ENCODE measurements at regions not wholly inside any gene's neighbourhood (a gene's known extent, or its start where the extent isn't known, plus 50 kb on each side); places are given as distances from the start of the nearest gene placed in this dataset.
"Not testable (repeated sequence)": the region's sequence is repeated elsewhere in the genome, so short reads cannot be mapped to it uniquely, and the experiment has no call there.

GRCh38 chr21:5117666-5118295 is 5403.6 kb upstream of the TPTE start:
- not testable (repeated sequence) for H3K27me3 Mint-ChIP-seq (ENCODE audit: low read depth); H3K36me3 Mint-ChIP-seq; H3K4me1 Mint-ChIP-seq; H3K4me3 Mint-ChIP-seq; H3K27ac Mint-ChIP-seq; DNase-seq (ENCODE audit: low spot score in 2 of 2, unreplicated experiment in 2 of 2); H3K9me3 Mint-ChIP-seq

DNA sequence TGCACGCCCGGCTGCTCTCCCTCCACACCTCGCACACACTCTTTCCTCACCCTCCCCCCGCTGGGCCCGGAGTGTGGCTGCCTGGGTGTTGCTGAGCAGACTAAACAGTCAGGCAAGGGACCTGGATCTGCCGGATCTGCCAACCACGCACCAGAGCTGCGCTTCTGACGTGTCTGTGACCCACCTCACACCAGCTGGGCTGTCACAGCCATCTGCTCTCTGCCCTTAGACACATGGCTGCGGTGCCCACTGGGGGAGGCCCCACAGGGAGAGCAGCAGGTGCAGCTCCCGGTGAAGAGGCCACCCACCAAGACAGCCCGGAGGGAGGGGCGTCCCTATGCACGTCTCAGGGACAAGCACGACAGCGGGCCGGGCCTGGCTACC is 5403.1 kb upstream of the TPTE start:
- not testable (repeated sequence) for H3K4me1 Mint-ChIP-seq; H3K36me3 Mint-ChIP-seq; H3K9me3 Mint-ChIP-seq; H3K27ac Mint-ChIP-seq; H3K4me3 Mint-ChIP-seq; DNase-seq (ENCODE audit: low spot score in 2 of 2, unreplicated experiment in 2 of 2); H3K27me3 Mint-ChIP-seq (ENCODE audit: low read depth)

DNA sequence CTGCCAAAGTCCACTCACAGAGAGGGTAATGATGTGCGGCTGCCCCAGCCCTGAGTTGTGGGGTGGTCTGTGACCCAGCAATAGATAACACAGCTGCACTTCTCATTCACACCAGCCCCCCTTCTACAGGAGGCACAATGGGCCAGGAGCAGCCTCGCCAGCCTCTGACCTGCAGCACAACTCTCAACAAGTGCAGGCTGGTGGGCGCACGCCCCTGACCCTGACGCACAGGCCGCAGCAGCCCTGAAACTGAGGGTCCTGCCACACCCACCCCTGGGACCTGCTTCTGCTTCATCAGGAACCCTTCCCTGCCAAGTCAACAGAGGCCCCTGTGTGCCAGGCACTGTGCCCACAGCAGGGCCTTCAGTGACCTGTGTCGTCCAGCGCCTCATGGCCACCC is 5402.2 kb upstream of the TPTE start:
- H3K36me3 Mint-ChIP-seq; H3K9me3 Mint-ChIP-seq; H3K4me1 Mint-ChIP-seq; H3K27me3 Mint-ChIP-seq (ENCODE audit: low read depth); DNase-seq (ENCODE audit: low spot score in 2 of 2, unreplicated experiment in 2 of 2); H3K4me3 Mint-ChIP-seq; H3K27ac Mint-ChIP-seq: not testable (repeated sequence)

GRCh38 chr21:5121399-5121798 is 5400.0 kb upstream of the TPTE start:
- not testable (repeated sequence) for DNase-seq (ENCODE audit: low spot score in 2 of 2, unreplicated experiment in 2 of 2); H3K27me3 Mint-ChIP-seq (ENCODE audit: low read depth); H3K9me3 Mint-ChIP-seq; H3K4me3 Mint-ChIP-seq; H3K4me1 Mint-ChIP-seq; H3K27ac Mint-ChIP-seq; H3K36me3 Mint-ChIP-seq

GRCh38 chr21:5121849-5122248 is 5399.5 kb upstream of the TPTE start:
- not testable (repeated sequence) for H3K27ac Mint-ChIP-seq; H3K36me3 Mint-ChIP-seq; H3K4me1 Mint-ChIP-seq; H3K9me3 Mint-ChIP-seq; H3K27me3 Mint-ChIP-seq (ENCODE audit: low read depth); H3K4me3 Mint-ChIP-seq; DNase-seq (ENCODE audit: low spot score in 2 of 2, unreplicated experiment in 2 of 2)

DNA sequence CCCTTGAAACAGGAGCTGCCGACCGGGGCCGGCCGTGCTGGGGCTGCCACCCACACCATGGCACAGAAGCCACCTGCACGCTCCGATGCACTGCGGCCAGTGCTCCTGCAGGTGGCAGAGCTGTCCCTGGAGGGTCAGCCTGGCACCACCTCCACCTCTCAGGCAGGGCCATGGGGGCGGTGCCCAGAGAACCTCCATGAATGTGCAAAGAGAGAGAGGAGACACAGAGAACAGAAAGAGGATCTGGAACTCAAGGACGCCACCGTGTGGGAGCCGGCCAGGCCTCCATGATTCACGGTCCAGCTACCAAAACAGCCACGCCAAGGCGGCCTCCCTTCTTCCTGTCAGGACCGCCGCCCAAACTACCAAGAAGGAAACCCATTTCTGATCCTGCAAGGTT is 5397.7 kb upstream of the TPTE start:
- not testable (repeated sequence) for H3K9me3 Mint-ChIP-seq; H3K4me3 Mint-ChIP-seq; H3K4me1 Mint-ChIP-seq; H3K27ac Mint-ChIP-seq; H3K36me3 Mint-ChIP-seq; H3K27me3 Mint-ChIP-seq (ENCODE audit: low read depth)
- peak in 1 of 2 experiments; percentile 64 for DNase-seq (ENCODE audit: low spot score in 2 of 2, unreplicated experiment in 2 of 2)

DNA sequence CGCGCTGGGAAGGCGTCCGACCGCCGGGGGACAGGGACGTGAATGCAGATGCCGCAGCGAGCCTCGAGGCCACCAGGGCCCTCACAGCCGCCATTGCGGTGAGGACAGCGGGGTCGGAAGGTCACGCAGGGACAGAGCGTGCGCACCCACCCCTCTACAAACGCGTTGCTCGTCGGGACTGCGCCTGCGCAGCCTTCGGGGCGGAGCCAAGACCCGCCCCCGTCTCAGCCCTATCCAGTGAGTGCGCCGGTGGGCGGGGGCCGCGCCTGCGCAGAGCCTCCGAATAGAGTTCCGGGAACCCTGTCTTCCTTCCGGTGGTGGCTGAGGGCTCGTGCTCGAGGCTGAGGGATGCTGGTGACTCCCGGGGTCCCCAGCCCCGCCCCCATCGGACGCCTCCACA is 5393.1 kb upstream of the TPTE start:
- peak; percentile 91 to 97 for DNase-seq (ENCODE audit: low spot score in 2 of 2, unreplicated experiment in 2 of 2)
- H3K9me3 Mint-ChIP-seq; H3K27ac Mint-ChIP-seq; H3K4me1 Mint-ChIP-seq; H3K36me3 Mint-ChIP-seq; H3K27me3 Mint-ChIP-seq (ENCODE audit: low read depth): not testable (repeated sequence)
- peak overlapping the region; percentile 67 for H3K4me3 Mint-ChIP-seq

- DNase-seq (ENCODE audit: low spot score in 2 of 2, unreplicated experiment in 2 of 2); H3K27ac Mint-ChIP-seq; H3K27me3 Mint-ChIP-seq (ENCODE audit: low read depth); H3K9me3 Mint-ChIP-seq; H3K36me3 Mint-ChIP-seq; H3K4me3 Mint-ChIP-seq; H3K4me1 Mint-ChIP-seq: not testable (repeated sequence)
Measured at GRCh38 chr21:5133824-5134223, 5387.6 kb upstream of the TPTE start.

- not testable (repeated sequence) for H3K4me1 Mint-ChIP-seq; H3K4me3 Mint-ChIP-seq; H3K27me3 Mint-ChIP-seq (ENCODE audit: low read depth); H3K27ac Mint-ChIP-seq; H3K9me3 Mint-ChIP-seq; DNase-seq (ENCODE audit: low spot score in 2 of 2, unreplicated experiment in 2 of 2); H3K36me3 Mint-ChIP-seq
Measured at GRCh38 chr21:5136406-5136805, 5385.0 kb upstream of the TPTE start.

GRCh38 chr21:5137006-5137405 is 5384.4 kb upstream of the TPTE start:
- H3K27me3 Mint-ChIP-seq (ENCODE audit: low read depth); H3K4me3 Mint-ChIP-seq; DNase-seq (ENCODE audit: low spot score in 2 of 2, unreplicated experiment in 2 of 2); H3K27ac Mint-ChIP-seq; H3K9me3 Mint-ChIP-seq; H3K4me1 Mint-ChIP-seq; H3K36me3 Mint-ChIP-seq: not testable (repeated sequence)

- not testable (repeated sequence) for H3K4me1 Mint-ChIP-seq; H3K9me3 Mint-ChIP-seq; H3K36me3 Mint-ChIP-seq; H3K27me3 Mint-ChIP-seq (ENCODE audit: low read depth); H3K27ac Mint-ChIP-seq; DNase-seq (ENCODE audit: low spot score in 2 of 2, unreplicated experiment in 2 of 2); H3K4me3 Mint-ChIP-seq
Measured at GRCh38 chr21:5138687-5139086, 5382.7 kb upstream of the TPTE start.

DNA sequence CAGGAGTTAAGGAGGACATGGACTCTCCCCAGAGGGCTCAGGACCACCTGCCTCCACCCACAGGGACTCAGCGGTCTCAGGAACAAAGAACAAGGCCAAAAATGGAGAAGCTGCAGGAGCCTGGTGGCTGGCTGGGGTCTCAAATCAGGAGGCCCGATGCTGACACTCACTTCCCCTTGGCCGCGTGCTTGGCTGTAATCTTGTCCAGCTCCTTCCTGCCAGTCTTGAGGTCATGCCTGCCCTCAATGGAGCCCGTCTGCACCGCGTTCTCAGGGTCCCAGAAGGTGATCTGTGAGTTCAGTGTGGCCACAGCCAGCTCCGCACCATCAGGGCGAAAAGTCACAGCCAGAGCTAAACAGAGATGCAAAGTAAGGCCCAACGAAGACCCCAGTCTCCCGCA is 5381.9 kb upstream of the TPTE start:
- DNase-seq (ENCODE audit: low spot score in 2 of 2, unreplicated experiment in 2 of 2); H3K4me1 Mint-ChIP-seq; H3K4me3 Mint-ChIP-seq; H3K27me3 Mint-ChIP-seq (ENCODE audit: low read depth); H3K36me3 Mint-ChIP-seq; H3K27ac Mint-ChIP-seq; H3K9me3 Mint-ChIP-seq: not testable (repeated sequence)

GRCh38 chr21:5143011-5143410 is 5378.4 kb upstream of the TPTE start:
- H3K27ac Mint-ChIP-seq; H3K9me3 Mint-ChIP-seq; H3K4me3 Mint-ChIP-seq; H3K36me3 Mint-ChIP-seq; H3K4me1 Mint-ChIP-seq; DNase-seq (ENCODE audit: low spot score in 2 of 2, unreplicated experiment in 2 of 2); H3K27me3 Mint-ChIP-seq (ENCODE audit: low read depth): not testable (repeated sequence)

- not testable (repeated sequence) for H3K4me3 Mint-ChIP-seq; H3K27ac Mint-ChIP-seq; H3K36me3 Mint-ChIP-seq; H3K4me1 Mint-ChIP-seq; H3K9me3 Mint-ChIP-seq; DNase-seq (ENCODE audit: low spot score in 2 of 2, unreplicated experiment in 2 of 2); H3K27me3 Mint-ChIP-seq (ENCODE audit: low read depth)
Measured at GRCh38 chr21:5144731-5145130, 5376.7 kb upstream of the TPTE start.

GRCh38 chr21:5147685-5148084 is 5373.7 kb upstream of the TPTE start:
- H3K4me3 Mint-ChIP-seq; DNase-seq (ENCODE audit: low spot score in 2 of 2, unreplicated experiment in 2 of 2); H3K36me3 Mint-ChIP-seq; H3K27ac Mint-ChIP-seq; H3K4me1 Mint-ChIP-seq; H3K27me3 Mint-ChIP-seq (ENCODE audit: low read depth); H3K9me3 Mint-ChIP-seq: not testable (repeated sequence)

Measured in mesothelial cell of epicardium (in vitro differentiated cells).